ENCODE measurements at regions not wholly inside any gene's neighbourhood (a gene's known extent, or its start where the extent isn't known, plus 50 kb on each side); places are given as distances from the start of the nearest gene placed in this dataset.

GRCh38 chr13:44263751-44264620 is 109.6 kb upstream of the SERP2 start:
- peak overlapping the region; percentile 2 for H2AFZ ChIP-seq (ENCODE audit: low read length)
- peak in 1 of 2 donors; percentile 38 for DNase-seq (ENCODE audit: low read depth in 2 of 2)

GRCh38 chr13:44266305-44266704 is 107.3 kb upstream of the SERP2 start:
- TF ChIP-seq CTCF (conservative IDR thresholded peaks at IDR 0.05 in 1 of 2, IDR thresholded peaks at IDR 0.05 in 1 of 2; ENCODE audit: low read depth in 1 of 2, low read length in 2 of 2) (no peak), EZH2 (IDR thresholded peaks at IDR 0.05; ENCODE audit: low read length, missing control alignments) (no peak)

More at GRCh38 chr13:44263751-44264620, 109.6 kb upstream of the SERP2 start:
- Histone ChIP-seq H3K9ac (ENCODE audit: insufficient read depth, low read length) (no peak overlapping the region), H3K79me2 (ENCODE audit: control insufficient read depth, insufficient read depth, low read length) (no peaks in the 10 kb centered on the region), H3K4me2 (ENCODE audit: extremely low read depth, insufficient read depth, low read length) (no peak overlapping the region), H3K4me1 (ENCODE audit: control insufficient read depth, extremely low read depth, insufficient read depth, low read length) (peaks cover 11% of the 10 kb centered on the region), H3K36me3 (ENCODE audit: control insufficient read depth, insufficient read depth, low read length) (no peaks in the 10 kb centered on the region), H3K4me3 (replicated peaks in 1 of 4; ENCODE audit: control extremely low read depth in 1 of 4, insufficient read depth in 1 of 4, low read depth in 3 of 4, low read length in 4 of 4) (no peak overlapping the region), H3K27ac (ENCODE audit: insufficient read depth, low read length) (no peak overlapping the region), H3K27me3 (ENCODE audit: control insufficient read depth, insufficient read depth, low read length) (no peaks in the 10 kb centered on the region), H4K20me1 (ENCODE audit: control insufficient read depth, extremely low read depth, insufficient read depth, low read length) (no peaks in the 10 kb centered on the region), H3K9me3 (ENCODE audit: control insufficient read depth, insufficient read depth, low read depth, low read length) (no peaks in the 10 kb centered on the region)
- TF ChIP-seq EZH2 (IDR thresholded peaks at IDR 0.05; ENCODE audit: low read length, missing control alignments) (no peak), CTCF (conservative IDR thresholded peaks at IDR 0.05 in 1 of 2, IDR thresholded peaks at IDR 0.05 in 1 of 2; ENCODE audit: low read depth in 1 of 2, low read length in 2 of 2) (no peak)

GRCh38 chr13:44266772-44267171 is 106.9 kb upstream of the SERP2 start:
- Histone ChIP-seq H3K4me1 (ENCODE audit: control insufficient read depth, extremely low read depth, insufficient read depth, low read length) (peaks cover 14% of the 10 kb centered on the region), H3K4me2 (ENCODE audit: extremely low read depth, insufficient read depth, low read length) (no peak overlapping the region), H3K27me3 (ENCODE audit: control insufficient read depth, insufficient read depth, low read length) (no peaks in the 10 kb centered on the region), H3K4me3 (replicated peaks in 1 of 4; ENCODE audit: control extremely low read depth in 1 of 4, insufficient read depth in 1 of 4, low read depth in 3 of 4, low read length in 4 of 4) (no peak overlapping the region), H4K20me1 (ENCODE audit: control insufficient read depth, extremely low read depth, insufficient read depth, low read length) (no peaks in the 10 kb centered on the region), H3K27ac (ENCODE audit: insufficient read depth, low read length) (no peak overlapping the region), H3K9ac (ENCODE audit: insufficient read depth, low read length) (no peak overlapping the region), H3K36me3 (ENCODE audit: control insufficient read depth, insufficient read depth, low read length) (no peaks in the 10 kb centered on the region), H3K79me2 (ENCODE audit: control insufficient read depth, insufficient read depth, low read length) (no peaks in the 10 kb centered on the region), H2AFZ (ENCODE audit: low read length) (no peak overlapping the region), H3K9me3 (ENCODE audit: control insufficient read depth, insufficient read depth, low read depth, low read length) (no peaks in the 10 kb centered on the region)
- TF ChIP-seq CTCF (conservative IDR thresholded peaks at IDR 0.05 in 1 of 2, IDR thresholded peaks at IDR 0.05 in 1 of 2; ENCODE audit: low read depth in 1 of 2, low read length in 2 of 2) (no peak), EZH2 (IDR thresholded peaks at IDR 0.05; ENCODE audit: low read length, missing control alignments) (no peak)
- DNase-seq (ENCODE audit: low read depth in 2 of 2) = no peak

More at GRCh38 chr13:44266305-44266704, 107.3 kb upstream of the SERP2 start:
- no peaks in the 10 kb centered on the region for H3K36me3 ChIP-seq (ENCODE audit: control insufficient read depth, insufficient read depth, low read length)
- H2AFZ ChIP-seq (ENCODE audit: low read length) = no peak overlapping the region
- H3K9me3 ChIP-seq (ENCODE audit: control insufficient read depth, insufficient read depth, low read depth, low read length) = no peaks in the 10 kb centered on the region
- no peaks in the 10 kb centered on the region for H3K27me3 ChIP-seq (ENCODE audit: control insufficient read depth, insufficient read depth, low read length)
- H3K9ac ChIP-seq (ENCODE audit: insufficient read depth, low read length) = no peak overlapping the region
- H3K79me2 ChIP-seq (ENCODE audit: control insufficient read depth, insufficient read depth, low read length) = no peaks in the 10 kb centered on the region
- no peak for DNase-seq (ENCODE audit: low read depth in 2 of 2)
- H4K20me1 ChIP-seq (ENCODE audit: control insufficient read depth, extremely low read depth, insufficient read depth, low read length) = no peaks in the 10 kb centered on the region
- no peak overlapping the region for H3K4me2 ChIP-seq (ENCODE audit: extremely low read depth, insufficient read depth, low read length)
- H3K4me1 ChIP-seq (ENCODE audit: control insufficient read depth, extremely low read depth, insufficient read depth, low read length) = peaks cover 12% of the 10 kb centered on the region
- no peak overlapping the region for H3K27ac ChIP-seq (ENCODE audit: insufficient read depth, low read length)
- no peak overlapping the region for H3K4me3 ChIP-seq (replicated peaks in 1 of 4; ENCODE audit: control extremely low read depth in 1 of 4, insufficient read depth in 1 of 4, low read depth in 3 of 4, low read length in 4 of 4)

All from fibroblast of lung (primary cell).